GM23338 (cell line): ENCODE measurements at regions not wholly inside any gene's neighbourhood (a gene's known extent, or its start where the extent isn't known, plus 50 kb on each side); places are given as distances from the start of the nearest gene placed in this dataset.

ENCODE experiments used
- CTCF ChIP-seq, 2 experiments: fragments of 200-600 bp in 1 of 2; sonication (generic) in 1 of 2; conservative IDR thresholded peaks; 2 replicates each; pipeline versions ENCODE4 v1.5.1 to v1.6.1; 2016 to 2017; ENCODE audit warnings: antibody characterized with exemption in 2 of 2, low read depth in 2 of 2, mild to moderate bottlenecking in 2 of 2, moderate library complexity in 1 of 2
- ETS1 ChIP-seq: IDR thresholded peaks from 2 replicates; pipeline ENCODE4 v1.6.1; 2016; ENCODE audit warnings: antibody characterized with exemption
- EZH2 ChIP-seq: fragments of 200-600 bp; sonication (generic); IDR thresholded peaks from one replicate; pipeline ENCODE4 v1.8.0; 2017; ENCODE audit warnings: antibody characterized with exemption, mild to moderate bottlenecking, low read depth; ENCODE audit not compliant: unreplicated experiment
- POLR2AphosphoS5 ChIP-seq: IDR thresholded peaks from 2 replicates; pipeline ENCODE4 v1.6.1; 2016; ENCODE audit warnings: antibody characterized with exemption, low read depth
- REST ChIP-seq: IDR thresholded peaks from one replicate; pipeline ENCODE4 v1.6.1; 2018; ENCODE audit warnings: antibody characterized with exemption; ENCODE audit not compliant: unreplicated experiment
- ZNF114 ChIP-seq: fragments of 250-450 bp; sonication (Bioruptor Pico); IDR thresholded peaks from 2 replicates; pipeline ENCODE4 v1.5.0; 2020; ENCODE audit warnings: mild to moderate bottlenecking, moderate library complexity

GRCh38 chr7:25802057-25802456 lies 349.9 kb upstream of the NFE2L3 start:
- TF ChIP-seq REST: no peak
- TF ChIP-seq ZNF114: no peak
- TF ChIP-seq CTCF (conservative IDR thresholded peaks at IDR 0.05; ENCODE audit: low read depth in 2 of 2): no peak
- TF ChIP-seq POLR2AphosphoS5: no peak
- no peak for TF ChIP-seq ETS1
- TF ChIP-seq EZH2: no peak
